ENCODE measurements at regions not wholly inside any gene's neighbourhood (a gene's known extent, or its start where the extent isn't known, plus 50 kb on each side); places are given as distances from the start of the nearest gene placed in this dataset.

DNA sequence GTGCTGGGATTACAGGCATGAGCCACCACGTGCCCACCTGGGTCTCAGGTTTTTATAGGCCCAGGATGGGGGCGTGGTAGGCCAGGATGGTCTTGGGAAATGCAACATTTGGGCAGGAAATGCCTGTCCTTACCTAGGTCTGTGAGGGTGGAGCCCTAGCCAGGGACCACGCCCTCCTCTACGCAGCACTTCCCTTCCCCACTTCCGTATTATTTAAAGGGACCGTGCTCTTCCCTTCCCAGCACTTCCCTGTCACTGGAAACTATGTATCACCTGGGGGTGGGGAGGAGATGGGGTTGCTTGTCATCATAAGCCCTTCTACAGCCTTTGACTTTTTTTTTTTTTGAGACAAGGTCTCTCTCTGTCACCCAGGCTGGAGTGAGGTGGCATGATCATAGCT, 238.9 kb upstream of the NLRP1 start:
- Mint-ChIP-seq H3K36me3 (peaks cover 0 to 3% of the 10 kb centered on the region in 2 donors), H3K4me1 (no peaks in the 10 kb centered on the region), H3K27ac (no peak overlapping the region), H3K4me3 (no peak overlapping the region), H3K9me3 (peaks cover 5 to 10% (median 7%) of the 10 kb centered on the region in 7 donors), H3K27me3 (peaks cover 32 to 50% (median 46%) of the 10 kb centered on the region in 3 donors)
- DNase-seq (no peak), ATAC-seq (ENCODE audit: low read depth in 2 of 2) (no peak)

GRCh38 chr17:5825717-5826330, 241.5 kb upstream of the NLRP1 start:
- peaks cover 35 to 41% (median 40%) of the 10 kb centered on the region in 3 donors for H3K27me3 Mint-ChIP-seq
- H3K27ac Mint-ChIP-seq: no peak overlapping the region
- no peak for ATAC-seq (ENCODE audit: low read depth in 2 of 2)

GRCh38 chr17:5826384-5826783, 242.1 kb upstream of the NLRP1 start:
- Mint-ChIP-seq H3K4me1 (no peaks in the 10 kb centered on the region), H3K9me3 (peaks cover 5 to 10% (median 8%) of the 10 kb centered on the region in 7 donors), H3K27ac (no peak overlapping the region), H3K27me3 (peaks cover 35 to 36% (median 36%) of the 10 kb centered on the region in 3 donors), H3K4me3 (no peak overlapping the region), H3K36me3 (peaks cover 0 to 8% of the 10 kb centered on the region in 2 donors)
- ATAC-seq (ENCODE audit: low read depth in 2 of 2): no peak
- DNase-seq: no peak

More at GRCh38 chr17:5825717-5826330, 241.5 kb upstream of the NLRP1 start:
- peaks cover 0 to 8% of the 10 kb centered on the region in 2 donors for H3K36me3 Mint-ChIP-seq
- no peaks in the 10 kb centered on the region for H3K4me1 Mint-ChIP-seq
- no peak for DNase-seq
- H3K9me3 Mint-ChIP-seq: peaks cover 5 to 10% (median 8%) of the 10 kb centered on the region in 7 donors
- H3K4me3 Mint-ChIP-seq: no peak overlapping the region

DNA sequence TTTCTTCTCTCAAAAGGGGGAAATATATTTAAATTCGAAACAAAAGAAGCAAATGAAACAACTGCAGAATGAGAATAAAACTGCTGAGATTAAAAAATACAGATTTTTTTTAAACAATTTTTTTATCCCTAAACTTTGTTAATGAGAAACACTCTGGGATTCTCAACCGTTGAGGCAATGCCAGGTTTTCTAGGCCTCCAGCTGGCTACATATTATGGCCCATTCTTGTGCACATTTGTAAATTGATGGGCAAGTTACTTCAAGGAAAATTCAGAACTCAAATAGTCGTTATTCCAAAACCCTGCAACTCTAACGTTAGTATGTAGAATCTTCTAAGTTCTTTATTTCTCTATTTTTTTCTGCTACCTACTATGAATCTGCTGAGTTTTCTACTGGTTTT, 239.3 kb upstream of the WSCD1 start:
- Mint-ChIP-seq H3K36me3 (peaks cover 0 to 8% of the 10 kb centered on the region in 2 donors), H3K9me3 (peaks cover 4 to 10% (median 7%) of the 10 kb centered on the region in 7 donors), H3K4me1 (peaks cover 0 to 15% (median 0%) of the 10 kb centered on the region in 3 donors), H3K27ac (no peak overlapping the region), H3K4me3 (no peak overlapping the region), H3K27me3 (peaks cover 24 to 31% (median 27%) of the 10 kb centered on the region in 3 donors)
- ATAC-seq (ENCODE audit: low read depth in 2 of 2): no peak
- DNase-seq: no peak

GRCh38 chr17:5832886-5833285, 237.3 kb upstream of the WSCD1 start:
- H3K27me3 Mint-ChIP-seq: peaks cover 22 to 26% (median 22%) of the 10 kb centered on the region in 3 donors
- peaks cover 0 to 5% (median 0%) of the 10 kb centered on the region in 7 donors for H3K9me3 Mint-ChIP-seq
- H3K36me3 Mint-ChIP-seq: peaks cover 0 to 8% of the 10 kb centered on the region in 2 donors
- DNase-seq (no peak), ATAC-seq (ENCODE audit: low read depth in 2 of 2) (no peak)
- H3K4me3 Mint-ChIP-seq: no peak overlapping the region
- H3K27ac Mint-ChIP-seq: no peak overlapping the region
- peaks cover 0 to 15% (median 0%) of the 10 kb centered on the region in 3 donors for H3K4me1 Mint-ChIP-seq

- peaks cover 0 to 12% (median 3%) of the 10 kb centered on the region in 3 donors for H3K27me3 Mint-ChIP-seq
Measured at GRCh38 chr17:5837055-5837491, 233.1 kb upstream of the WSCD1 start.

GRCh38 chr17:5838661-5839300, 231.4 kb upstream of the WSCD1 start:
- Mint-ChIP-seq H3K27me3 (peaks cover 0 to 8% (median 8%) of the 10 kb centered on the region in 3 donors), H3K27ac (no peak overlapping the region), H3K4me3 (no peak overlapping the region), H3K36me3 (no peaks in the 10 kb centered on the region), H3K4me1 (peaks cover 0 to 9% (median 0%) of the 10 kb centered on the region in 3 donors), H3K9me3 (no peaks in the 10 kb centered on the region)
- ATAC-seq (ENCODE audit: low read depth in 2 of 2): no peak
- DNase-seq: no peak

More at GRCh38 chr17:5837055-5837491, 233.1 kb upstream of the WSCD1 start:
- ATAC-seq (ENCODE audit: low read depth in 2 of 2) (no peak), DNase-seq (no peak)
- Mint-ChIP-seq H3K36me3 (no peaks in the 10 kb centered on the region), H3K9me3 (no peaks in the 10 kb centered on the region), H3K4me1 (peaks cover 0 to 15% (median 0%) of the 10 kb centered on the region in 3 donors), H3K27ac (peak overlapping the region in 1 of 6 donors; percentile 44), H3K4me3 (no peak overlapping the region)

DNA sequence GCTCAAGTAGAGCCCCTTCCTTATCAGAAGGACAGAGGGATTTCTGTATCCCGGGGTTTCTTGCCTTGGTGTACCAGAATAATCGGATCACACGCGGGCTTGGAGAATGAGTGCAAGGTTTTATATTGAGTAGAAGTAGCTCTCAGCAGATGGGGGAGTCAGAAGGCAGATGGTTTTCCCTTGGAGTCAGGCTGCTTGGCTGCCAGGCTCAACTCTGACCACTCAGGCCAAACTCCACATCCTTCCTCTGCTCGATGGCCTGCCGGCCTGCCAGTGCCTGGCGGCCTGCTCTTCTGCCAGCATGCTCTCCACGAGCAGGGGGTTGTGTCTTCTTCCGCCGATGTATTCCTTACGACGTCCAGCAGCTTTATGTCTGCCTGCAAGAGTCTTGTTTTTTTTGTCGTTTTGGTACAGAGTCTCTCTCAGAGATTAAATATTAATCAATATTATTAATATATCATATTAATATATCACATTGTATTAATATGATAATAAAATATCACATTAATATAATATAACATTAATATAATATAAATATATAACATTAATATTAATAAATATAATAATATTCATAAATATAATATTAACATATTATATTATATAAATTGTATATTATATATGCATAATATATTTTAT, 229.2 kb upstream of the WSCD1 start:
- H3K4me3 Mint-ChIP-seq: no peak overlapping the region
- no peak for DNase-seq
- no peaks in the 10 kb centered on the region for H3K36me3 Mint-ChIP-seq
- H3K27ac Mint-ChIP-seq: no peak overlapping the region
- H3K27me3 Mint-ChIP-seq: peaks cover 2 to 12% (median 5%) of the 10 kb centered on the region in 3 donors
- ATAC-seq (ENCODE audit: low read depth in 2 of 2): no peak
- no peaks in the 10 kb centered on the region for H3K4me1 Mint-ChIP-seq
- no peaks in the 10 kb centered on the region for H3K9me3 Mint-ChIP-seq

GRCh38 chr17:5841862-5842261, 228.3 kb upstream of the WSCD1 start:
- no peak for ATAC-seq (ENCODE audit: low read depth in 2 of 2)
- Mint-ChIP-seq H3K4me3 (peak overlapping the region in 1 of 8 donors; percentile 33), H3K9me3 (no peaks in the 10 kb centered on the region), H3K36me3 (no peaks in the 10 kb centered on the region), H3K27ac (no peak overlapping the region), H3K27me3 (peaks cover 8 to 20% (median 12%) of the 10 kb centered on the region in 3 donors), H3K4me1 (no peaks in the 10 kb centered on the region)
- DNase-seq: no peak

GRCh38 chr17:5843366-5844026, 226.7 kb upstream of the WSCD1 start:
- no peaks in the 10 kb centered on the region for H3K4me1 Mint-ChIP-seq
- peaks cover 0 to 1% (median 0%) of the 10 kb centered on the region in 7 donors for H3K9me3 Mint-ChIP-seq
- peaks cover 10 to 19% (median 18%) of the 10 kb centered on the region in 3 donors for H3K27me3 Mint-ChIP-seq
- H3K36me3 Mint-ChIP-seq: no peaks in the 10 kb centered on the region
- H3K27ac Mint-ChIP-seq: no peak overlapping the region
- ATAC-seq (ENCODE audit: low read depth in 2 of 2) (no peak), DNase-seq (no peak)
- peak overlapping the region in 1 of 8 donors; percentile 47 for H3K4me3 Mint-ChIP-seq

DNA sequence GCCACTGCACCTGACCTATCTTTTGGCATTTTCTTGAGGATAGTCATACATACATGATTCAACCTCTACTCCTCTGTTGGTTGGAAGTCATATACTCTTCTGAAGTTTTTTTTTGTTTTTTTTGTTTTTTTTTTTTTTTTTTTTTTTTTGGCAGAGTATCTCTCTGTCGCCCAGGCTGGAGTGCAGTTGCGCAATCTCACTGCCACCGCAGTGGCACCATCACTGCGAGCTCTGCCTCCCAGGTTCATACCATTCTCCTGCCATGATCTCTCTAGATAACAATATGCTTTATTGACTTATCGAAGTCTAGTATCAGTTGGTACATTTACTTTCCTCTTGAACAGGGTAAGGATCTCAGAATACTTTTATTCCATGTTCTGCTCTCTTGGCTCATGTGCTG, 224.2 kb upstream of the WSCD1 start:
- Mint-ChIP-seq H3K9me3 (peaks cover 0 to 5% (median 0%) of the 10 kb centered on the region in 7 donors), H3K36me3 (no peaks in the 10 kb centered on the region), H3K4me1 (no peaks in the 10 kb centered on the region), H3K4me3 (no peak overlapping the region), H3K27ac (no peak overlapping the region), H3K27me3 (peaks cover 13 to 23% (median 19%) of the 10 kb centered on the region in 3 donors)
- no peak for ATAC-seq (ENCODE audit: low read depth in 2 of 2)
- no peak for DNase-seq

- Mint-ChIP-seq H3K9me3 (peaks cover 0 to 6% (median 2%) of the 10 kb centered on the region in 7 donors), H3K27me3 (no peaks in the 10 kb centered on the region), H3K36me3 (no peaks in the 10 kb centered on the region), H3K4me1 (no peaks in the 10 kb centered on the region), H3K4me3 (no peak overlapping the region), H3K27ac (peak overlapping the region in 1 of 6 donors; percentile 13)
- DNase-seq: no peak
- ATAC-seq (ENCODE audit: low read depth in 2 of 2): no peak
Measured at GRCh38 chr17:5854871-5855554, 215.2 kb upstream of the WSCD1 start.

- Mint-ChIP-seq H3K27me3 (peaks cover 0 to 21% (median 5%) of the 10 kb centered on the region in 3 donors), H3K4me3 (no peak overlapping the region), H3K9me3 (peaks cover 0 to under 1% (median 0%) of the 10 kb centered on the region in 7 donors), H3K4me1 (no peaks in the 10 kb centered on the region), H3K27ac (no peak overlapping the region), H3K36me3 (no peaks in the 10 kb centered on the region)
- DNase-seq (no peak), ATAC-seq (ENCODE audit: low read depth in 2 of 2) (no peak)
Measured at GRCh38 chr17:5861246-5861645, 208.9 kb upstream of the WSCD1 start.

Data from naive B cell (primary cell).